ENCODE measurements at regions not wholly inside any gene's neighbourhood (a gene's known extent, or its start where the extent isn't known, plus 50 kb on each side); places are given as distances from the start of the nearest gene placed in this dataset.

DNA sequence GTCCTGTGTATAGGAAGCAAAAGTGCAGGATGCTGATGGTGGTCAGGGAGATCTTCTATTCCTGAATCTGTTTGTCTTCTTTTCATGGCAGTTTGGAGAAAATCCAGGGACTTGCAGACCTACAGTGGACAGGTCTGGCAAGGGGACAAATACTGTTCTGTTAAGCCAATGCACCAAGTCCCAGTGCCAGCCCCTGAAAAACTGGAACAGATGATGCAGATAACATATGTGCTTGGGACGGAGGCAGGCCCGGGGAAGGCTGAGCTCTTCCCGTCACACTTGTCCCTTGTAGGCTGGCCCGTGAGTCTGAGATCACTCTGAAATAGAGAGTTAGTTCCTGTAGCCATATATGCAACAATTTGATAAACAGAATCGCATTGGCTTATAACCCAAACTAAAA, 265.7 kb downstream of the MTRR start:
- no peak overlapping the region for H4K5ac ChIP-seq (ENCODE audit: insufficient read length, low read depth, low read length)
- H3K4me3 ChIP-seq (ENCODE audit: extremely low read depth in 1 of 4, insufficient read depth in 2 of 4, low read depth in 3 of 4, low read length in 4 of 4): no peak overlapping the region
- H3K14ac ChIP-seq (ENCODE audit: insufficient read length): no peak overlapping the region
- H2AK5ac ChIP-seq (ENCODE audit: low read depth, low read length): no peak overlapping the region
- H3K9me3 ChIP-seq (ENCODE audit: insufficient read depth in 2 of 2, low read depth in 1 of 2, low read length in 1 of 2): no peaks in the 10 kb centered on the region
- H3K23ac ChIP-seq (ENCODE audit: insufficient read length): no peak overlapping the region
- H2BK20ac ChIP-seq (ENCODE audit: low read length): no peak overlapping the region
- no peaks in the 10 kb centered on the region for H3K36me3 ChIP-seq (ENCODE audit: control insufficient read depth in 2 of 4, insufficient read depth in 4 of 4, low read length in 3 of 4)
- H3K4me1 ChIP-seq (replicated peaks in 1 of 4; ENCODE audit: control insufficient read depth in 3 of 4, insufficient read depth in 4 of 4, low read length in 3 of 4): no peaks in the 10 kb centered on the region
- H3K27me3 ChIP-seq (replicated peaks in 1 of 4; ENCODE audit: control insufficient read depth in 3 of 4, extremely low read depth in 1 of 4, insufficient read depth in 3 of 4, low read length in 3 of 4): no peaks in the 10 kb centered on the region
- H3K79me2 ChIP-seq (ENCODE audit: control insufficient read depth in 1 of 2, insufficient read depth in 2 of 2, low read length in 2 of 2): no peaks in the 10 kb centered on the region
- no peak overlapping the region for H4K8ac ChIP-seq (ENCODE audit: extremely low read depth, insufficient read depth, low read length)
- no peak overlapping the region for H2BK120ac ChIP-seq (replicated peaks; ENCODE audit: low read depth, low read length)
- H2AFZ ChIP-seq (ENCODE audit: low read length): no peak overlapping the region
- ChIA-PET CTCF (ENCODE audit: partially characterized antibody) (no interaction called here), POLR2A (ENCODE audit: partially characterized antibody) (no interaction called here)
- no peak overlapping the region; a peak in 1 of 7 replicates for H3K9ac ChIP-seq (replicated peaks in 1 of 4; ENCODE audit: extremely low read depth in 1 of 4, low read depth in 3 of 4, low read length in 3 of 4)
- H4K91ac ChIP-seq (replicated peaks; ENCODE audit: insufficient read length, low read length): no peak overlapping the region
- H4K20me1 ChIP-seq (replicated peaks in 1 of 2; ENCODE audit: control insufficient read depth in 1 of 2, insufficient read depth in 2 of 2, low read length in 2 of 2): no peaks in the 10 kb centered on the region
- WGBS, 2 experiments (ENCODE audit: extremely low coverage in 1 of 2, insufficient coverage in 1 of 2, insufficient read length in 1 of 2, insufficient replicate concordance in 2 of 2, low coverage in 1 of 2, low lambda C conversion rate in 2 of 2, missing lambda C conversion rate in 1 of 2): 95% methylated on average over 5 of the region's 5 CpGs; no CpG with 5 or more reads in 1 of the 2 experiments
- H3K4ac ChIP-seq (replicated peaks; ENCODE audit: insufficient read length, low read depth, low read length): no peak overlapping the region
- H3K4me2 ChIP-seq (ENCODE audit: insufficient read depth in 1 of 2, low read depth in 2 of 2, low read length in 2 of 2): no peak overlapping the region
- H3K27ac ChIP-seq (ENCODE audit: low read depth, low read length): no peak overlapping the region
- no peak overlapping the region for H2BK5ac ChIP-seq (ENCODE audit: low read depth, low read length)
- no peak overlapping the region for H3K56ac ChIP-seq (replicated peaks; ENCODE audit: insufficient read length, low read depth, low read length)
- no peak for DNase-seq (ENCODE audit: low read depth in 1 of 2, low spot score in 2 of 2)
- TF ChIP-seq RFX5 (IDR thresholded peaks at IDR 0.05; ENCODE audit: borderline replicate concordance, low read depth, low read length) (no peak), CBX5 (IDR thresholded peaks at IDR 0.05; ENCODE audit: low read depth, low read length) (no peak)
- no peak for FAIRE-seq
- H2BK15ac ChIP-seq (ENCODE audit: low read length): no peak overlapping the region
- H3K18ac ChIP-seq (ENCODE audit: extremely low read depth, low read length): no peak overlapping the region
- no peaks in the 10 kb centered on the region for H3K23me2 ChIP-seq (ENCODE audit: low read depth, low read length)
- no peaks in the 10 kb centered on the region for H3K79me1 ChIP-seq (ENCODE audit: low read depth, low read length)
- H2BK12ac ChIP-seq (ENCODE audit: low read depth, low read length): no peak overlapping the region

All from H1 (cell line).